ENCODE measurements at regions not wholly inside any gene's neighbourhood (a gene's known extent, or its start where the extent isn't known, plus 50 kb on each side); places are given as distances from the start of the nearest gene placed in this dataset.

- Histone ChIP-seq H3K36me3 (no peaks in the 10 kb centered on the region), H3K9me3 (no peaks in the 10 kb centered on the region), H3K4me3 (no peak overlapping the region), H3K27me3 (no peaks in the 10 kb centered on the region), H3K4me1 (no peaks in the 10 kb centered on the region), H3K27ac (no peak overlapping the region)
- DNase-seq (no peak), ATAC-seq (no peak)
- WGBS (ENCODE audit: insufficient coverage, low coverage, low lambda C conversion rate, missing lambda C conversion rate) = 80% methylated on average over 1 of the region's 7 CpGs
- TF ChIP-seq CTCF (IDR thresholded peaks at IDR 0.05) (no peak), POLR2A (IDR thresholded peaks at IDR 0.05) (no peak)
- intact Hi-C loops (cut with DNase I) = no loop called here
Observed at GRCh38 chr3:4029135-4029534, 229.9 kb downstream of the LRRN1 start.

GRCh38 chr3:4030624-4031023, 231.4 kb downstream of the LRRN1 start:
- no peaks in the 10 kb centered on the region for H3K27me3 ChIP-seq
- H3K36me3 ChIP-seq = no peaks in the 10 kb centered on the region
- 100% methylated on average over 1 of the region's 1 CpG for WGBS (ENCODE audit: insufficient coverage, low coverage, low lambda C conversion rate, missing lambda C conversion rate)
- no peaks in the 10 kb centered on the region for H3K4me1 ChIP-seq
- H3K4me3 ChIP-seq = no peak overlapping the region
- TF ChIP-seq CTCF (IDR thresholded peaks at IDR 0.05) = no peak
- no peaks in the 10 kb centered on the region for H3K9me3 ChIP-seq
- no peak overlapping the region for H3K27ac ChIP-seq
- ATAC-seq = no peak
- DNase-seq = no peak
- intact Hi-C loops (cut with DNase I) = no loop called here

- Histone ChIP-seq H3K4me1 (no peaks in the 10 kb centered on the region), H3K9me3 (no peaks in the 10 kb centered on the region), H3K27me3 (no peaks in the 10 kb centered on the region), H3K27ac (no peak overlapping the region), H3K4me3 (no peak overlapping the region), H3K36me3 (no peaks in the 10 kb centered on the region)
- TF ChIP-seq POLR2A (IDR thresholded peaks at IDR 0.05) = no peak
- TF ChIP-seq CTCF (IDR thresholded peaks at IDR 0.05) = no peak
- intact Hi-C loops (cut with DNase I) = no loop called here
- no peak for DNase-seq
- WGBS (ENCODE audit: insufficient coverage, low coverage, low lambda C conversion rate, missing lambda C conversion rate) = 68% methylated on average over 2 of the region's 2 CpGs
- peak in 1 of 4 donors; percentile 30 for ATAC-seq
Observed at GRCh38 chr3:4033296-4033695, 234.1 kb downstream of the LRRN1 start.

GRCh38 chr3:4036046-4036445, 236.8 kb downstream of the LRRN1 start:
- Histone ChIP-seq H3K36me3 (no peaks in the 10 kb centered on the region), H3K4me3 (no peak overlapping the region), H3K9me3 (no peaks in the 10 kb centered on the region), H3K27me3 (no peaks in the 10 kb centered on the region), H3K4me1 (no peaks in the 10 kb centered on the region), H3K27ac (no peak overlapping the region)
- TF ChIP-seq POLR2A (IDR thresholded peaks at IDR 0.05) = no peak
- no peak for TF ChIP-seq CTCF (IDR thresholded peaks at IDR 0.05)
- DNase-seq (no peak), ATAC-seq (no peak)
- intact Hi-C loops (cut with DNase I) = no loop called here

- intact Hi-C loops (cut with DNase I) = no loop called here
- no peak overlapping the region for H3K27ac ChIP-seq
Observed at GRCh38 chr3:4038351-4038750, 239.1 kb downstream of the LRRN1 start.

More at GRCh38 chr3:4038351-4038750, 239.1 kb downstream of the LRRN1 start:
- no peak overlapping the region for H3K4me3 ChIP-seq
- TF ChIP-seq POLR2A (IDR thresholded peaks at IDR 0.05) = no peak
- no peak for ATAC-seq
- 100% methylated on average over 1 of the region's 5 CpGs for whole genome bisulfite sequencing (ENCODE audit: insufficient coverage, low coverage, low lambda C conversion rate, missing lambda C conversion rate)
- no peaks in the 10 kb centered on the region for H3K27me3 ChIP-seq
- H3K9me3 ChIP-seq = no peaks in the 10 kb centered on the region
- H3K36me3 ChIP-seq = no peaks in the 10 kb centered on the region
- H3K4me1 ChIP-seq = no peaks in the 10 kb centered on the region
- no peak for DNase-seq

All from right lobe of liver (tissue), 6 donors.